ENCODE measurements at regions not wholly inside any gene's neighbourhood (a gene's known extent, or its start where the extent isn't known, plus 50 kb on each side); places are given as distances from the start of the nearest gene placed in this dataset.

- no peak overlapping the region for H3K27ac ChIP-seq
- DNase-seq, result no peak
- H3K4me3 ChIP-seq, result no peak overlapping the region
- intact Hi-C loops (cut with DNase I), result no loop called here
- H3K36me3 ChIP-seq, result no peaks in the 10 kb centered on the region
- no peak for TF ChIP-seq POLR2AphosphoS5 (IDR thresholded peaks at IDR 0.05)
- TF ChIP-seq EP300 (IDR thresholded peaks at IDR 0.05), result no peak
- TF ChIP-seq CTCF (IDR thresholded peaks at IDR 0.05), result no peak
- no peak for TF ChIP-seq POLR2A (IDR thresholded peaks at IDR 0.05)
- H3K27me3 ChIP-seq, result no peaks in the 10 kb centered on the region
- peaks cover 0 to 12% (median 4%) of the 10 kb centered on the region in 4 donors for H3K4me1 ChIP-seq
- no peaks in the 10 kb centered on the region for H3K9me3 ChIP-seq
Measured at GRCh38 chr1:60739729-60740128, 342.6 kb upstream of the NFIA start.

DNA sequence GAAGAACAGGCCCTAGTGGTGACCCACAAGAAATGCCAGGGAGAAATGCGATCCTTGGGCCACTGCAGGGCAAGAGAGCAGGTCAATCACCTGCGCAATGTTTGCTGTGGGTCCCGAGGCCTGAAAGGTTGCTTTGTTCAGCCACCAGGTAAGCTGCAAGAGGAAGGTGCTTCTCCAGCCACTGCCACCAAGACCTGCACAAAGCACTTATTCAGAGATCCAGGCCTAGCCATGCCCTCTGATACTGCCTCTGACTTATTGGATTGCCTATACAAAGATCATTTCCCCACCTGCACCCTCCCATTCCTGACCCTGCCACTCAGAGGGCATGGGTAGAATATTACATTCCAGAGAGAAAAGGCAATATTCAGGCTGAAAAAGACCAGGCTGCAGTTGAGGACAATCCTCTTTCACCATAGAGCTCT lies 349.4 kb upstream of the NFIA start:
- intact Hi-C loops (cut with DNase I), result no loop called here
- Histone ChIP-seq H3K27me3 (no peaks in the 10 kb centered on the region), H3K27ac (no peak overlapping the region), H3K9me3 (no peaks in the 10 kb centered on the region), H3K4me1 (no peaks in the 10 kb centered on the region), H3K36me3 (no peaks in the 10 kb centered on the region), H3K4me3 (no peak overlapping the region)
- DNase-seq, result no peak
- TF ChIP-seq EP300 (IDR thresholded peaks at IDR 0.05) (no peak), CTCF (IDR thresholded peaks at IDR 0.05) (no peak), POLR2AphosphoS5 (IDR thresholded peaks at IDR 0.05) (no peak), POLR2A (IDR thresholded peaks at IDR 0.05) (no peak)
- WGBS, 2 donors, result 84 to 94% methylated on average over 3 of the region's 3 CpGs

DNA sequence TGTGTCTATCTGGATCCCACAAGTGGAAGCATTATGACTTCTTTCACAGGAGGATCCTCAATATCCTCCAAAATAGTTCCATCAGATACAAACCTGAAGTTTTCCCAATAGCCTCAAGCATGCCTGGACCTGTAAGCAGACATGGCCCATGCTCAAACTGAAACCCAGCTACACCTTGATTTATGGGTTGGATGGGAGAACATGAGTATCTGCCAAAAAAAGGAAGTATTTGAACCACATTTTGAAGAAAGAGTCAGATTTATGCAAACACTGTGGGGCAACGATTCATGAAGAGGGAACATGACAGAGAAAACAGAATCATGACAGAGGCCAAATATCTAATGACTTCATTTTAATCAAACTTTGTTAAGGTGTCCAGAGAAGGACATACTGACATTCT lies 351.0 kb upstream of the NFIA start:
- TF ChIP-seq EP300 (IDR thresholded peaks at IDR 0.05) (no peak), POLR2AphosphoS5 (IDR thresholded peaks at IDR 0.05) (no peak), POLR2A (IDR thresholded peaks at IDR 0.05) (no peak), CTCF (IDR thresholded peaks at IDR 0.05) (no peak)
- H3K4me1 ChIP-seq, result peaks cover 0 to 4% (median 0%) of the 10 kb centered on the region in 4 donors
- intact Hi-C loops (cut with DNase I), result no loop called here
- no peaks in the 10 kb centered on the region for H3K27me3 ChIP-seq
- no peak overlapping the region for H3K4me3 ChIP-seq
- H3K9me3 ChIP-seq, result no peaks in the 10 kb centered on the region
- no peaks in the 10 kb centered on the region for H3K36me3 ChIP-seq
- 53 to 78% methylated on average over 1 of the region's 1 CpG for WGBS, 2 donors
- no peak overlapping the region for H3K27ac ChIP-seq
- DNase-seq, result no peak

DNA sequence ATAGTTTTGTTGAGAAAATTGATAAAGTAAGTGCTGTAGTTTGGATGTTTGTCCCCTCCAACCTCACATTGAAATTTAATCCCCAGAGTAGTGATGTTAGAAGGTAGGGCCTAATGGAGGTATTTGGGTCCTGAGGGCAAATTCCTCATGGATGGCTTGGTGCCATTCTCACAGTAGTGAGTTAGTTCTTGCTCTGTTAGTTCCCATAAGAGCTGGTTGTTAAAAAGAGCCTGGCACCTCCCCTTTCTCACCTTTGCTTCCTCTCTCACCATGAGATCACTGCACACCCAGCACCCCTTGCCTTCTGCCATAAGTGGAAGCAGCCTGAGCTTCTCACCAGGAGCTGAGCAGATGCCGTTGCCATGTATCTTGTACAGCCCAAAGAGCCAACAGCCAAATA lies 354.8 kb upstream of the NFIA start:
- WGBS, 2 donors, result 81 to 83% methylated on average over 1 of the region's 1 CpG
- Histone ChIP-seq H3K27me3 (no peaks in the 10 kb centered on the region), H3K4me1 (peaks cover 0 to 4% (median 0%) of the 10 kb centered on the region in 4 donors), H3K9me3 (no peaks in the 10 kb centered on the region), H3K27ac (no peak overlapping the region), H3K4me3 (no peak overlapping the region), H3K36me3 (no peaks in the 10 kb centered on the region)
- no peak for DNase-seq
- TF ChIP-seq EP300 (IDR thresholded peaks at IDR 0.05), result no peak
- intact Hi-C loops (cut with DNase I), result no loop called here

DNA sequence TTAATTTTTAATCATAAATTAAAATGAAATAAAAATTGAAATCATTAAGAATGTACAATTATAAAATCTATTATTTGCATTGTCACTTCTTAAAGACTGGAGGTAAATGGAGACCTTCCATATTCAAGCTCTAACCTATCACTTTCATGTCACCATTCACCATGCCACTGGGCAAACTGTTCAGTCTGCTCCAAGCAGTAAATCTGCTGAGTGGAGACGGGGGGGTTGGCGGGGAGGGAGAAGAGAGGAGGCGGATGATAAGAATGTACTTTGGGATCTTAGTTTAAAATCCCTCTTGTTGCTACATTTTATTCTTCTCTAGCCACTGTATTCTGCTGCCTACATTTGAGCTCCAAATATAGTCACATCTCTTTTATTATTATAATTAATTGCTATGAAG lies 365.9 kb upstream of the NFIA start:
- WGBS, 2 donors, result 88 to 95% methylated on average over 3 of the region's 3 CpGs
- no peak for DNase-seq
- H3K4me1 ChIP-seq, result peaks cover 0 to 5% (median 0%) of the 10 kb centered on the region in 4 donors
- no peak overlapping the region for H3K27ac ChIP-seq
- intact Hi-C loops (cut with DNase I), result no loop called here
- H3K36me3 ChIP-seq, result no peaks in the 10 kb centered on the region
- TF ChIP-seq CTCF (IDR thresholded peaks at IDR 0.05), result no peak
- no peak for TF ChIP-seq POLR2A (IDR thresholded peaks at IDR 0.05)
- no peak for TF ChIP-seq EP300 (IDR thresholded peaks at IDR 0.05)
- TF ChIP-seq POLR2AphosphoS5 (IDR thresholded peaks at IDR 0.05), result no peak
- H3K9me3 ChIP-seq, result no peaks in the 10 kb centered on the region
- no peaks in the 10 kb centered on the region for H3K27me3 ChIP-seq
- H3K4me3 ChIP-seq, result no peak overlapping the region
